Keratinocyte (primary cell): ENCODE measurements at regions not wholly inside any gene's neighbourhood (a gene's known extent, or its start where the extent isn't known, plus 50 kb on each side); places are given as distances from the start of the nearest gene placed in this dataset.

Experiments used
- DNase-seq: peaks from one replicate; pipeline ENCODE4 v3.0.0-alpha.2; 2011; ENCODE audit warnings: low read depth, missing footprints, low spot score
- FAIRE-seq: peaks from 2 replicates; lab custom pipeline; 2011; peaks lifted over from hg19 to GRCh38; lab: Jason Lieb, UNC
- H2AFZ ChIP-seq: 2 replicates; pipeline ENCODE4 v1.6.0; 2012; ENCODE audit warnings: low read length, control low read depth, inconsistent platforms; ENCODE audit not compliant: control insufficient read depth
- H3K27ac ChIP-seq: 2 replicates; pipeline ENCODE4 v1.5.1; 2011; ENCODE audit warnings: low read length; ENCODE audit not compliant: control insufficient read depth, insufficient read depth
- H3K27me3 ChIP-seq: 3 replicates; pipeline ENCODE4 v1.6.0; 2011; ENCODE audit warnings: low read length; ENCODE audit not compliant: control insufficient read depth, insufficient read depth; ENCODE audit errors: extremely low read depth
- H3K36me3 ChIP-seq, 2 experiments: 2 replicates in 1 of 2; 3 replicates in 1 of 2; pipeline ENCODE4 v1.5.1; 2011; ENCODE audit warnings: low read length in 2 of 2, mild to moderate bottlenecking in 1 of 2; ENCODE audit not compliant: control insufficient read depth in 2 of 2, insufficient read depth in 2 of 2; ENCODE audit errors: extremely low read depth in 1 of 2
- H3K4me1 ChIP-seq: 3 replicates; pipeline ENCODE4 v1.5.1; 2011; ENCODE audit warnings: low read length; ENCODE audit not compliant: control insufficient read depth, insufficient read depth; ENCODE audit errors: extremely low read depth
- H3K4me2 ChIP-seq: 3 replicates; pipeline ENCODE4 v1.6.0; 2011; ENCODE audit warnings: low read depth, low read length; ENCODE audit not compliant: control insufficient read depth, insufficient read depth; ENCODE audit errors: extremely low read depth
- H3K4me3 ChIP-seq, 3 experiments: fragments of 200-600 bp in 1 of 3; sonication (generic) in 1 of 3; 2 replicates in 2 of 3; 3 replicates in 1 of 3; pipeline ENCODE4 v1.5.1; 2011 to 2016; ENCODE audit warnings: low read length in 3 of 3, mild to moderate bottlenecking in 3 of 3, control low read depth in 2 of 3, inconsistent platforms in 1 of 3, low read depth in 1 of 3, mixed read lengths in 1 of 3, mixed run types in 1 of 3, moderate library complexity in 1 of 3; ENCODE audit not compliant: control insufficient read depth in 2 of 3, insufficient read depth in 2 of 3; ENCODE audit errors: extremely low read depth in 1 of 3
- H3K79me2 ChIP-seq: 2 replicates; pipeline ENCODE4 v1.6.0; 2012; ENCODE audit warnings: low read length; ENCODE audit not compliant: control insufficient read depth, insufficient read depth
- H3K9ac ChIP-seq: 3 replicates; pipeline ENCODE4 v1.6.0; 2011; ENCODE audit warnings: low read length; ENCODE audit not compliant: control insufficient read depth, insufficient read depth; ENCODE audit errors: extremely low read depth
- H3K9me1 ChIP-seq: 3 replicates; pipeline ENCODE4 v1.6.0; 2011; ENCODE audit warnings: low read length; ENCODE audit not compliant: control insufficient read depth, insufficient read depth; ENCODE audit errors: extremely low read depth
- H3K9me3 ChIP-seq: 2 replicates; pipeline ENCODE4 v1.5.1; 2012; ENCODE audit warnings: low read depth, low read length; ENCODE audit not compliant: control insufficient read depth
- H4K20me1 ChIP-seq: 3 replicates; pipeline ENCODE4 v1.6.0; 2011; ENCODE audit warnings: low read length; ENCODE audit not compliant: control insufficient read depth, insufficient read depth; ENCODE audit errors: extremely low read depth
- CTCF ChIP-seq, 3 experiments: IDR thresholded peaks in 1 of 3; conservative IDR thresholded peaks in 1 of 3; optimal IDR thresholded peaks in 1 of 3; 2 replicates in 2 of 3; 3 replicates in 1 of 3; pipeline versions ENCODE3 to v1.5.1; 2011; ENCODE audit warnings: low read length in 3 of 3, mild to moderate bottlenecking in 3 of 3, moderate library complexity in 2 of 3, control low read depth in 1 of 3, inconsistent platforms in 1 of 3; ENCODE audit not compliant: insufficient read depth in 2 of 3; ENCODE audit errors: extremely low read depth in 1 of 3
- EZH2 ChIP-seq: IDR thresholded peaks from one replicate; pipeline ENCODE4 v1.6.1; 2012; ENCODE audit warnings: inconsistent platforms, mild to moderate bottlenecking, low read length, moderate library complexity
- dilution Hi-C: fragments of 300-500 bp; cut with MboI; formaldehyde crosslinking; loops from one replicate; pipeline ENCODE4 v1.7.0; 2020; ENCODE audit warnings: low sequenced_read_pairs; ENCODE audit not compliant: extremely low pct_ligation_motif_present

GRCh38 chr4:24411299-24411698 lies 173.1 kb downstream of the DHX15 start:
- DNase-seq (no peak), FAIRE-seq (no peak)
- no peaks in the 10 kb centered on the region for H3K27me3 ChIP-seq

GRCh38 chr4:24408640-24409039 lies 175.7 kb downstream of the DHX15 start:
- no peak overlapping the region for H3K9ac ChIP-seq
- DNase-seq = no peak
- H4K20me1 ChIP-seq = no peaks in the 10 kb centered on the region
- H3K4me2 ChIP-seq = no peak overlapping the region
- dilution Hi-C loops = no loop called here
- H3K4me1 ChIP-seq = no peaks in the 10 kb centered on the region
- H3K4me3 ChIP-seq = no peak overlapping the region
- no peaks in the 10 kb centered on the region for H3K9me1 ChIP-seq
- no peak for TF ChIP-seq EZH2
- H3K79me2 ChIP-seq = no peaks in the 10 kb centered on the region
- no peak overlapping the region for H3K27ac ChIP-seq
- H3K9me3 ChIP-seq = no peaks in the 10 kb centered on the region
- FAIRE-seq = no peak
- H3K36me3 ChIP-seq = no peaks in the 10 kb centered on the region
- no peak overlapping the region for H2AFZ ChIP-seq
- H3K27me3 ChIP-seq = no peaks in the 10 kb centered on the region

More at GRCh38 chr4:24411299-24411698, 173.1 kb downstream of the DHX15 start:
- Histone ChIP-seq H3K4me2 (no peak overlapping the region), H3K36me3 (no peaks in the 10 kb centered on the region), H3K4me3 (no peak overlapping the region), H3K4me1 (no peaks in the 10 kb centered on the region), H3K79me2 (no peaks in the 10 kb centered on the region), H3K27ac (no peak overlapping the region), H4K20me1 (no peaks in the 10 kb centered on the region), H3K9me3 (no peaks in the 10 kb centered on the region), H2AFZ (no peak overlapping the region), H3K9me1 (no peaks in the 10 kb centered on the region), H3K9ac (no peak overlapping the region)
- TF ChIP-seq CTCF (optimal IDR thresholded peaks at IDR 0.05 in 1 of 3, IDR thresholded peaks at IDR 0.05 in 1 of 3, conservative IDR thresholded peaks at IDR 0.05 in 1 of 3; ENCODE audit: extremely low read depth in 1 of 3, insufficient read depth in 2 of 3, low read length in 3 of 3) = no peak
- no peak for TF ChIP-seq EZH2
- dilution Hi-C loops = no loop called here

GRCh38 chr4:24405926-24406325 lies 178.4 kb downstream of the DHX15 start:
- H3K27me3 ChIP-seq = no peaks in the 10 kb centered on the region
- H3K9ac ChIP-seq = no peak overlapping the region
- DNase-seq (no peak), FAIRE-seq (no peak)
- no peak for TF ChIP-seq EZH2
- no peak for TF ChIP-seq CTCF (optimal IDR thresholded peaks at IDR 0.05 in 1 of 3, IDR thresholded peaks at IDR 0.05 in 1 of 3, conservative IDR thresholded peaks at IDR 0.05 in 1 of 3; ENCODE audit: extremely low read depth in 1 of 3, insufficient read depth in 2 of 3, low read length in 3 of 3)
- H3K4me3 ChIP-seq = no peak overlapping the region
- no peaks in the 10 kb centered on the region for H3K9me3 ChIP-seq
- dilution Hi-C loops = no loop called here
- no peaks in the 10 kb centered on the region for H4K20me1 ChIP-seq
- no peaks in the 10 kb centered on the region for H3K9me1 ChIP-seq
- no peak overlapping the region for H2AFZ ChIP-seq
- H3K27ac ChIP-seq = no peak overlapping the region
- H3K79me2 ChIP-seq = no peaks in the 10 kb centered on the region
- H3K4me2 ChIP-seq = no peak overlapping the region
- no peaks in the 10 kb centered on the region for H3K36me3 ChIP-seq
- H3K4me1 ChIP-seq = no peaks in the 10 kb centered on the region
